Breast epithelium (tissue), 4 donors: ENCODE measurements at regions not wholly inside any gene's neighbourhood (a gene's known extent, or its start where the extent isn't known, plus 50 kb on each side); places are given as distances from the start of the nearest gene placed in this dataset.
"Not testable (repeated sequence)": the region's sequence is repeated elsewhere in the genome, so short reads cannot be mapped to it uniquely, and the experiment has no call there.

Experiments used
- DNase-seq, 2 donors: peaks; one replicate each; pipeline ENCODE4 v3.0.0-alpha.2; 2019; ENCODE audit warnings: low spot score in 2 of 2
- H3K27ac ChIP-seq, 2 donors: fragments of 200-600 bp; sonication (generic) in 1 of 2; one replicate each; pipeline ENCODE4 v1.5.1; 2016 to 2019; ENCODE audit warnings: mild to moderate bottlenecking in 1 of 2
- H3K27me3 ChIP-seq, 2 donors: fragments of 200-600 bp; sonication (generic) in 1 of 2; one replicate each; pipeline versions ENCODE4 v1.5.1 to v1.6.0; 2017 to 2019; ENCODE audit warnings: control low read depth in 1 of 2, mild to moderate bottlenecking in 1 of 2
- H3K36me3 ChIP-seq: fragments of 200-600 bp; one replicate; pipeline ENCODE4 v1.5.1; 2019
- H3K4me1 ChIP-seq, 2 donors: fragments of 200-600 bp; sonication (generic); one replicate each; pipeline ENCODE4 v1.5.1; 2016 to 2019; ENCODE audit warnings: control low read depth in 1 of 2
- H3K4me3 ChIP-seq, 3 donors: fragments of 200-600 bp; sonication (generic); 1 replicate in 2 of 3; 2 replicates in 1 of 3; pipeline ENCODE4 v1.5.1; 2016 to 2019; ENCODE audit warnings: mild to moderate bottlenecking in 3 of 3, moderate library complexity in 2 of 3
- H3K9me3 ChIP-seq, 2 donors: fragments of 200-600 bp; sonication (generic) in 1 of 2; one replicate each; pipeline ENCODE4 v1.5.1; 2016 to 2019; ENCODE audit warnings: control low read depth in 1 of 2
- POLR2A ChIP-seq: fragments of 450-650 bp; IDR thresholded peaks from one replicate; pipeline ENCODE4 v1.6.1; 2016; ENCODE audit warnings: antibody characterized with exemption, mild to moderate bottlenecking, moderate library complexity
- POLR2AphosphoS5 ChIP-seq, 3 donors: sonication (generic); formaldehyde crosslinking; IDR thresholded peaks; one replicate each; pipeline ENCODE4 v1.6.1; 2017; ENCODE audit warnings: antibody characterized with exemption in 3 of 3
- intact Hi-C: fragments of 100-400 bp; cut with DNase I; formaldehyde crosslinking; loops from one replicate; pipeline ENCODE4 v1.15.1; 2023; ENCODE audit warnings: low total_unique reads
- TF ChIP-seq, protein P1 (sequence below), 3 donors: fragments of 450-650 bp; IDR thresholded peaks; one replicate each; pipeline ENCODE4 v1.5.1; 2016 to 2017; ENCODE audit warnings: antibody characterized with exemption in 3 of 3, mild to moderate bottlenecking in 3 of 3, moderate library complexity in 3 of 3

DNA sequence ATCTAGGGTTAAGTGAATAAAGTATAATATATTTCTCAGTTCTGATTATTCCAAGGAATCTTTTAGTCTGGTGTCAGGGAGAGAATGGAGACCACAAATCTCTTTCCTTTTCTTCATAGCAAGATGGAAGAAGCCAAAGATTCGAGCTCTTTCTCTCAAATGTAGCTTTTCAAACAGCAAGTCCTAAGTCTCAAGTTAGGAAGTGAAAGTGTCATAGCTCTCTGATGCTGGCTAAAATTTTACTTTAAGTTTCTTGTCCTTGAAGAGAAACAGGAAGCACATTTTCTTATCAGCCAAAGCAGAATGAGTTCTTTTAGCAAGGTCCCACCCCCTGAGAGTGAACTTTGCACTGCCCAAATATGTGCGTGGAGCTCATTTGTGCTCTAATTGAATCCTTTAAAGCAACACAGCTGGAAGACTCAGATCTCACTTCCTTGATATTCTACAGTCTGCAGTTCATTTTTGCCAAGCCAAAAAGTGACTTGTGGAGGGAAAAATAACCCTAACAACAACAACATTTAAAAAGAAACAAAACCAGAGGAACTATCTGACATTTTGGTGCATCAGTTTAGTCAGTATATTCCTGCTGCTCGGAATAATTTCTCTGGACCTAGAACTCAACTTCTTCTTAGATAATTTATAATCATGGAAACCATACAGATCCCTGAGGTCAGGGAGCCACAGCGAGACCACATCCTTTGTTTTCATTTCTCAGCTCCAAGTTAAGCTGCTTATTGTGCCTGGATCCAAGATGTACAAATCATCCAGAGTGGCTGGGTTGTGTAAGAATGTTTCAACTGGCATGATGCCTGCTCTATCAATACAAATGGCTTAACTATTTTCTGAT lies 238.7 kb upstream of the P2RY1 start:
- intact Hi-C loops, result no loop called here
- Histone ChIP-seq H3K4me1 (no peaks in the 10 kb centered on the region), H3K9me3 (no peaks in the 10 kb centered on the region), H3K27me3 (no peaks in the 10 kb centered on the region), H3K4me3 (peak overlapping the region in 2 of 3 donors; percentile 7 to 23), H3K36me3 (no peaks in the 10 kb centered on the region), H3K27ac (peak overlapping the region; percentile 57 to 73)
- no peak for DNase-seq
- TF ChIP-seq, protein P1, sequence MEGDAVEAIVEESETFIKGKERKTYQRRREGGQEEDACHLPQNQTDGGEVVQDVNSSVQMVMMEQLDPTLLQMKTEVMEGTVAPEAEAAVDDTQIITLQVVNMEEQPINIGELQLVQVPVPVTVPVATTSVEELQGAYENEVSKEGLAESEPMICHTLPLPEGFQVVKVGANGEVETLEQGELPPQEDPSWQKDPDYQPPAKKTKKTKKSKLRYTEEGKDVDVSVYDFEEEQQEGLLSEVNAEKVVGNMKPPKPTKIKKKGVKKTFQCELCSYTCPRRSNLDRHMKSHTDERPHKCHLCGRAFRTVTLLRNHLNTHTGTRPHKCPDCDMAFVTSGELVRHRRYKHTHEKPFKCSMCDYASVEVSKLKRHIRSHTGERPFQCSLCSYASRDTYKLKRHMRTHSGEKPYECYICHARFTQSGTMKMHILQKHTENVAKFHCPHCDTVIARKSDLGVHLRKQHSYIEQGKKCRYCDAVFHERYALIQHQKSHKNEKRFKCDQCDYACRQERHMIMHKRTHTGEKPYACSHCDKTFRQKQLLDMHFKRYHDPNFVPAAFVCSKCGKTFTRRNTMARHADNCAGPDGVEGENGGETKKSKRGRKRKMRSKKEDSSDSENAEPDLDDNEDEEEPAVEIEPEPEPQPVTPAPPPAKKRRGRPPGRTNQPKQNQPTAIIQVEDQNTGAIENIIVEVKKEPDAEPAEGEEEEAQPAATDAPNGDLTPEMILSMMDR (IDR thresholded peaks at IDR 0.05), result no peak
- no peak for TF ChIP-seq POLR2A
- peak in 1 of 3 donors; percentile 39 for TF ChIP-seq POLR2AphosphoS5 (IDR thresholded peaks at IDR 0.05)

- intact Hi-C loops, DNase-seq, H3K4me1 ChIP-seq, H3K36me3 ChIP-seq, H3K4me3 ChIP-seq, H3K27me3 ChIP-seq, H3K9me3 ChIP-seq: not testable (repeated sequence)
- H3K27ac ChIP-seq, result peak overlapping the region; percentile 57 to 73
Observed at GRCh38 chr3:152596832-152597231, 238.1 kb upstream of the P2RY1 start.

GRCh38 chr3:152606146-152606545 lies 228.8 kb upstream of the P2RY1 start:
- Histone ChIP-seq H3K4me1 (no peaks in the 10 kb centered on the region), H3K36me3 (no peaks in the 10 kb centered on the region), H3K9me3 (peaks cover 5 to 7% of the 10 kb centered on the region in 2 donors), H3K27me3 (no peaks in the 10 kb centered on the region), H3K27ac (no peak overlapping the region), H3K4me3 (no peak overlapping the region)
- TF ChIP-seq, protein P1 (IDR thresholded peaks at IDR 0.05), result no peak
- TF ChIP-seq POLR2AphosphoS5 (IDR thresholded peaks at IDR 0.05) (no peak), POLR2A (no peak)
- no peak for DNase-seq
- intact Hi-C loops, result no loop called here

DNA sequence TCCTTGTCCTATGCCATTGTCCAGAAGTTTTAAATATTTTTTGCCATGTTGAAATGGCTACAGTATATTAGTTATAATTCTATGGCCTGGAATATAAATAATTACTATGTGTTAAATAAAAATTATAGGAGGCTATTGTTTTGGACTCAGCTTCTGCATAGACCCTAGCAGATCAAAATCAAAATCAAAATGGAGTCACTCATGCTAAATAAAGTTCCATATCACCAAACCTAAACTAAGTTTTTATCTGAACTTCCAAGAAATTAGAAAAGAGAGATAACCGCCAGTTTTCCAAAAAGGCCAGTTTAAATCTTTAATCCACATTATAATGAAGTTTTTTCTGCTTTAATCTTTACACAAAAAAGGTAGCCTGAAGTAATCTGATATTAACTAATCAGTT lies 227.8 kb upstream of the P2RY1 start:
- no peak for DNase-seq
- peaks cover 5 to 7% of the 10 kb centered on the region in 2 donors for H3K9me3 ChIP-seq
- intact Hi-C loops, result no loop called here
- H3K4me3 ChIP-seq, result no peak overlapping the region
- H3K27me3 ChIP-seq, result no peaks in the 10 kb centered on the region
- TF ChIP-seq, protein P1 (IDR thresholded peaks at IDR 0.05), result no peak
- TF ChIP-seq POLR2A (no peak), POLR2AphosphoS5 (IDR thresholded peaks at IDR 0.05) (no peak)
- no peak overlapping the region for H3K27ac ChIP-seq
- no peaks in the 10 kb centered on the region for H3K4me1 ChIP-seq
- H3K36me3 ChIP-seq, result no peaks in the 10 kb centered on the region

GRCh38 chr3:152608696-152609594 lies 226.0 kb upstream of the P2RY1 start:
- TF ChIP-seq POLR2A, result no peak
- TF ChIP-seq POLR2AphosphoS5 (IDR thresholded peaks at IDR 0.05), result no peak
- TF ChIP-seq, protein P1 (IDR thresholded peaks at IDR 0.05), result no peak
- Histone ChIP-seq H3K27me3 (no peaks in the 10 kb centered on the region), H3K27ac (no peak overlapping the region), H3K4me3 (no peak overlapping the region), H3K9me3 (peaks cover 5 to 6% of the 10 kb centered on the region in 2 donors), H3K36me3 (no peaks in the 10 kb centered on the region), H3K4me1 (no peaks in the 10 kb centered on the region)
- intact Hi-C loops, result no loop called here
- no peak for DNase-seq
